ENCODE measurements at regions not wholly inside any gene's neighbourhood (a gene's known extent, or its start where the extent isn't known, plus 50 kb on each side); places are given as distances from the start of the nearest gene placed in this dataset.
"Not testable (repeated sequence)": the region's sequence is repeated elsewhere in the genome, so short reads cannot be mapped to it uniquely, and the experiment has no call there.

DNA sequence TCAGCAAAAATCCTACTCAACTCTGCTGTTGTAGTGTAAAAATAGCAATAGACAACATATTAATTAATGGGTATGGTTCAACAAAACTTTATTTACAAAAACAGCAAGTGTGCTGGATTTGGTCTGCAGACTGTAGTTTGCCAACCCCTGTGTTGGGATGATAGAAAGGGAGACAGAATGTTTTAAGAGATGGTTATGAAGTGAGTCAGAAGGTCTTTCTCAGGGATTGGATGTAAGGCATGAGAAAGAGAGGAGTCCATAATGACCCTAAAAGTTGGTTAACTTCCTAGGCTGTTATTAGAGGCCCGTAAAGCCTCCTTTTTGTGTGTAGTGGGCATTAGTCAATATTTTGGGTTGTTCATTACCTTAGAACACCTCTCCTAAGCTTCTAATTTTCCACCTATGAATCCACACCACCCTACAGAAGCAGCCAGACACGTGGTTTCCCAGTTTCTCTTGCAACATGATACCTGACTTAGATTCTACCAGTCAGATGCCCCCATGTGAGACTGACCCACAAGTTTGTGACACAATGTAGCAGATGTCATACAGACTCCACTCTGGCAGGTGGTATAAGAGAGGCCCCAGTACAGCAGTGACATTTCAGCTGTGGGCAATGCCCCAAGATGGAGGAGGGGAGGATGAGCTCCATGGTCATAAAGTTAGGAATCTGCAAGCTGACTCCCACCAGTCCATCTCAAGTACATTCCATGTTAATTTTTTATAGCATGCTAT lies 1015.6 kb downstream of the KCNMA1 start (continued):
- TF ChIP-seq, protein P1, sequence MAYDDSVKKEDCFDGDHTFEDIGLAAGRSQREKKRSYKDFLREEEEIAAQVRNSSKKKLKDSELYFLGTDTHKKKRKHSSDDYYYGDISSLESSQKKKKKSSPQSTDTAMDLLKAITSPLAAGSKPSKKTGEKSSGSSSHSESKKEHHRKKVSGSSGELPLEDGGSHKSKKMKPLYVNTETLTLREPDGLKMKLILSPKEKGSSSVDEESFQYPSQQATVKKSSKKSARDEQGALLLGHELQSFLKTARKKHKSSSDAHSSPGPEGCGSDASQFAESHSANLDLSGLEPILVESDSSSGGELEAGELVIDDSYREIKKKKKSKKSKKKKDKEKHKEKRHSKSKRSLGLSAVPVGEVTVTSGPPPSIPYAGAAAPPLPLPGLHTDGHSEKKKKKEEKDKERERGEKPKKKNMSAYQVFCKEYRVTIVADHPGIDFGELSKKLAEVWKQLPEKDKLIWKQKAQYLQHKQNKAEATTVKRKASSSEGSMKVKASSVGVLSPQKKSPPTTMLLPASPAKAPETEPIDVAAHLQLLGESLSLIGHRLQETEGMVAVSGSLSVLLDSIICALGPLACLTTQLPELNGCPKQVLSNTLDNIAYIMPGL (CRISPR knock-in tag; IDR thresholded peaks at IDR 0.05), result no peak
- no peak for TF ChIP-seq SOX15 (CRISPR knock-in tag; IDR thresholded peaks at IDR 0.05)

- ChIA-PET POLR2A (no interaction called here), CTCF (no interaction called here)
- H3K36me3 Mint-ChIP-seq, result peaks cover 26% of the 10 kb centered on the region
- ATAC-seq (no peak), DNase-seq (ENCODE audit: low spot score) (no peak)
- no peaks in the 10 kb centered on the region for H3K4me1 Mint-ChIP-seq
- no peak overlapping the region for H3K4me3 Mint-ChIP-seq
- no peak overlapping the region for H3K27ac Mint-ChIP-seq
- TF ChIP-seq, protein P2, sequence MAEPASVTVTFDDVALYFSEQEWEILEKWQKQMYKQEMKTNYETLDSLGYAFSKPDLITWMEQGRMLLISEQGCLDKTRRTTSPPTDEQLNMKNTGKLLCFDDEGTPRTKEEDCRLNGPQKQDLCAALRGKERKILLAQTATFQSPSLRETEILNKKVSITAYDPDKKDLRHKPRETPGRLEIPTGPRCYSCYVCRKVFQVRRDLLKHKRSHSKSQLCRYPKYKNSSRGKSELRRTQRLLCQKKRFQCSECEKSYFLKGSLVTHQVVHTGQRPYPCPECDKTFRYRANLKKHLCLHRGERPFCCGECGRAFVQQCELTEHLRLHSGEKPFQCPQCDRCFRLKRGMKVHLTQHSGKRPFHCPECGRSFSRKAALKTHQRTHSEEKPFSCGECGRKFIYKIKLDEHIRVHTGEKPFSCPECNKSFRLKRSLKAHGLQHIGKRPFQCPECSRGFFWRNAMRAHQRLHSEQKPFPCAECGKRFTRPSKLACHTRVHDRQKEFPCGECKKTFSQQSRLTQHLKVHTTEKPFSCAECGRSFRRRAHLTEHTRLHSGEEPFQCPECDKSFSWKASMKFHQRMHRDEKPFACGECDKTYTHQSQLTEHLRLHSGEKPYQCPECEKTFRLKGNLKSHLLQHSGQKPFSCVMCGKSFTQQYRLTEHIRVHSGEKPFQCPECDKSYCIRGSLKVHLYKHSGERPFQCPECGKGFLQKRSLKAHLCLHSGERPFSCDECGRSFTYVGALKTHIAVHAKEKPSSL (CRISPR knock-in tag; conservative IDR thresholded peaks at IDR 0.05), result no peak
- TF ChIP-seq ZNF219 (CRISPR knock-in tag; IDR thresholded peaks at IDR 0.05; ENCODE audit: borderline replicate concordance) (no peak), E2F4 (CRISPR knock-in tag; IDR thresholded peaks at IDR 0.05; ENCODE audit: borderline replicate concordance, low read depth) (no peak)
- TF ChIP-seq, protein P3, sequence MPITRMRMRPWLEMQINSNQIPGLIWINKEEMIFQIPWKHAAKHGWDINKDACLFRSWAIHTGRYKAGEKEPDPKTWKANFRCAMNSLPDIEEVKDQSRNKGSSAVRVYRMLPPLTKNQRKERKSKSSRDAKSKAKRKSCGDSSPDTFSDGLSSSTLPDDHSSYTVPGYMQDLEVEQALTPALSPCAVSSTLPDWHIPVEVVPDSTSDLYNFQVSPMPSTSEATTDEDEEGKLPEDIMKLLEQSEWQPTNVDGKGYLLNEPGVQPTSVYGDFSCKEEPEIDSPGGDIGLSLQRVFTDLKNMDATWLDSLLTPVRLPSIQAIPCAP (CRISPR knock-in tag; IDR thresholded peaks at IDR 0.05), result no peak
- peaks cover 3% of the 10 kb centered on the region; the same call in 1 of the 2 replicates for H3K27me3 Mint-ChIP-seq (ENCODE audit: low read depth)
- peaks cover 65% of the 10 kb centered on the region for H3K9me3 Mint-ChIP-seq
Observed at GRCh38 chr10:76618641-76619040, 1019.0 kb downstream of the KCNMA1 start.

GRCh38 chr10:76618171-76618570 lies 1019.4 kb downstream of the KCNMA1 start:
- TF ChIP-seq PRDM15 (CRISPR knock-in tag; IDR thresholded peaks at IDR 0.05), result no peak
- TF ChIP-seq FOXJ3 (CRISPR knock-in tag; IDR thresholded peaks at IDR 0.05; ENCODE audit: borderline replicate concordance), result no peak
- no peak for TF ChIP-seq JAZF1 (CRISPR knock-in tag; IDR thresholded peaks at IDR 0.05)
- Mint-ChIP-seq H3K27me3 (ENCODE audit: low read depth) (peaks cover 3% of the 10 kb centered on the region; the same call in 1 of the 2 replicates), H3K36me3 (peaks cover 26% of the 10 kb centered on the region), H3K4me3 (no peak overlapping the region), H3K4me1 (no peaks in the 10 kb centered on the region), H3K27ac (no peak overlapping the region), H3K9me3 (peaks cover 63% of the 10 kb centered on the region)
- POLR2A ChIA-PET, result no interaction called here
- no peak for DNase-seq (ENCODE audit: low spot score)
- CTCF ChIA-PET, result no interaction called here
- ATAC-seq, result no peak

GRCh38 chr10:76616666-76617065 lies 1020.9 kb downstream of the KCNMA1 start:
- H3K4me1 Mint-ChIP-seq; H3K4me3 Mint-ChIP-seq; H3K27me3 Mint-ChIP-seq (ENCODE audit: low read depth); POLR2A ChIA-PET; ATAC-seq; CTCF ChIA-PET; H3K27ac Mint-ChIP-seq; DNase-seq (ENCODE audit: low spot score): not testable (repeated sequence)
- peaks cover 68% of the 10 kb centered on the region for H3K9me3 Mint-ChIP-seq
- peaks cover 26% of the 10 kb centered on the region for H3K36me3 Mint-ChIP-seq

Measured in WTC11 (cell line).